T-cell (primary cell): ENCODE measurements at regions not wholly inside any gene's neighbourhood (a gene's known extent, or its start where the extent isn't known, plus 50 kb on each side); places are given as distances from the start of the nearest gene placed in this dataset.

Experiments
- ATAC-seq, 4 experiments: fragments of 200-7000 bp in 3 of 4; fragments of 150-1000 bp in 1 of 4; cut with Tn5 transposase; replicated peaks in 1 of 4; 1 replicate in 3 of 4; 2 replicates in 1 of 4; pipeline ENCODE4 v1.10.0; 2021; ENCODE audit warnings: moderate library complexity in 3 of 4, mild to moderate bottlenecking in 2 of 4, moderate number of reproducible peaks in 1 of 4
- CTCF ChIA-PET, 2 donors: fragments of 300-600 bp; sonication (Branson Sonifier 250); formaldehyde crosslinking; loops; one replicate each; lab custom pipeline; 2022; ENCODE audit warnings: antibody characterized with exemption in 2 of 2; lab: Charles Lee
- POLR2A ChIA-PET, 2 donors: fragments of 300-600 bp; sonication (Branson Sonifier 250); formaldehyde crosslinking; loops; one replicate each; lab custom pipeline; 2022; ENCODE audit warnings: antibody characterized with exemption in 2 of 2; lab: Charles Lee
- DNase-seq, 35 experiments: peaks; one replicate each; pipeline versions ENCODE4 v3.0.0 to v3.0.0-alpha.2; 2013 to 2023
- H3K27ac ChIP-seq: one replicate; pipeline ENCODE4 v1.5.1; 2013; ENCODE audit warnings: low read length
- H3K27me3 ChIP-seq, 2 experiments: replicated peaks in 1 of 2; 1 replicate in 1 of 2; 2 replicates in 1 of 2; pipeline versions ENCODE4 v1.6.1 to v1.7.0; 2013; ENCODE audit warnings: low read length in 1 of 2, mixed read lengths in 1 of 2; ENCODE audit not compliant: control insufficient read depth in 2 of 2, insufficient read depth in 2 of 2; ENCODE audit errors: extremely low read depth in 1 of 2
- H3K36me3 ChIP-seq, 2 donors: 1 replicate in 1 of 2; 2 replicates in 1 of 2; pipeline versions ENCODE4 v1.6.1 to v1.7.0; 2013; ENCODE audit warnings: low read length in 1 of 2; ENCODE audit not compliant: control insufficient read depth in 2 of 2, insufficient read depth in 1 of 2; ENCODE audit errors: extremely low read depth in 1 of 2
- H3K4me1 ChIP-seq, 2 experiments: 1 replicate in 1 of 2; 2 replicates in 1 of 2; pipeline versions ENCODE4 v1.6.1 to v1.7.0; 2013; ENCODE audit warnings: low read length in 2 of 2, mixed read lengths in 1 of 2; ENCODE audit not compliant: insufficient read depth in 2 of 2, control insufficient read depth in 1 of 2; ENCODE audit errors: extremely low read depth in 1 of 2
- H3K4me3 ChIP-seq, 2 donors: 1 replicate in 1 of 2; 2 replicates in 1 of 2; pipeline versions ENCODE4 v1.5.1 to v1.7.0; 2013; ENCODE audit warnings: mild to moderate bottlenecking in 2 of 2, low read length in 1 of 2, moderate library complexity in 1 of 2; ENCODE audit not compliant: control insufficient read depth in 1 of 2; ENCODE audit errors: extremely low read depth in 1 of 2
- H3K9me3 ChIP-seq: 2 replicates; pipeline ENCODE4 v1.7.0; 2013
- H3K27ac Mint-ChIP-seq, 2 donors: one replicate each; pipeline ENCODE4 v1.8.0; 2020 to 2021; ENCODE audit warnings: mild to moderate bottlenecking in 2 of 2, mixed read lengths in 2 of 2
- H3K27me3 Mint-ChIP-seq, 2 donors: one replicate each; pipeline ENCODE4 v1.8.0; 2021 to 2022; ENCODE audit warnings: mixed read lengths in 2 of 2
- H3K36me3 Mint-ChIP-seq: one replicate; pipeline ENCODE4 v1.8.0; 2021; ENCODE audit warnings: mixed read lengths
- H3K4me1 Mint-ChIP-seq, 3 donors: one replicate each; pipeline ENCODE4 v1.8.0; 2020 to 2022; ENCODE audit warnings: mixed read lengths in 3 of 3, mild to moderate bottlenecking in 1 of 3
- H3K4me3 Mint-ChIP-seq, 3 donors: one replicate each; pipeline ENCODE4 v1.8.0; 2020 to 2022; ENCODE audit warnings: mild to moderate bottlenecking in 3 of 3, mixed read lengths in 3 of 3, moderate library complexity in 3 of 3
- H3K9me3 Mint-ChIP-seq, 3 donors: one replicate each; pipeline ENCODE4 v1.8.0; 2020 to 2022; ENCODE audit warnings: mixed read lengths in 3 of 3
- WGBS: methylation state at CpG from one replicate; pipeline ENCODE4 v1.1.5; 2013; ENCODE audit warnings: missing lambda C conversion rate; ENCODE audit not compliant: insufficient coverage; 5-methylcytosine and 5-hydroxymethylcytosine counted together

- no peaks in the 10 kb centered on the region for H3K36me3 ChIP-seq
- Mint-ChIP-seq H3K27ac (no peak overlapping the region), H3K4me3 (no peak overlapping the region), H3K27me3 (no peaks in the 10 kb centered on the region), H3K4me1 (no peaks in the 10 kb centered on the region), H3K36me3 (no peaks in the 10 kb centered on the region), H3K9me3 (peaks cover 2 to 7% (median 5%) of the 10 kb centered on the region in 3 donors)
- H3K4me3 ChIP-seq, result no peak overlapping the region
- ChIA-PET CTCF (no interaction called here), POLR2A (no interaction called here)
- DNase-seq (no peak), ATAC-seq (no peak)
- H3K27me3 ChIP-seq, result no peaks in the 10 kb centered on the region
- no CpG with 5 or more reads among the region's 1 CpG for WGBS
- no peaks in the 10 kb centered on the region for H3K9me3 ChIP-seq
- H3K27ac ChIP-seq, result no peak overlapping the region
- no peaks in the 10 kb centered on the region for H3K4me1 ChIP-seq
Measured at GRCh38 chrX:145623453-145623852, 194.2 kb upstream of the SLITRK2 start.

GRCh38 chrX:145630081-145630480, 187.5 kb upstream of the SLITRK2 start:
- Mint-ChIP-seq H3K9me3 (peaks cover 0 to 4% (median 0%) of the 10 kb centered on the region in 3 donors), H3K36me3 (no peaks in the 10 kb centered on the region), H3K27me3 (no peaks in the 10 kb centered on the region), H3K27ac (no peak overlapping the region), H3K4me1 (no peaks in the 10 kb centered on the region), H3K4me3 (no peak overlapping the region)
- no peak overlapping the region for H3K4me3 ChIP-seq
- 87% methylated on average over 19 of the region's 21 CpGs for WGBS
- CTCF ChIA-PET, result no interaction called here
- no peaks in the 10 kb centered on the region for H3K4me1 ChIP-seq
- no peaks in the 10 kb centered on the region for H3K36me3 ChIP-seq
- POLR2A ChIA-PET, result no interaction called here
- H3K27me3 ChIP-seq, result no peaks in the 10 kb centered on the region
- no peak for DNase-seq
- no peaks in the 10 kb centered on the region for H3K9me3 ChIP-seq
- no peak for ATAC-seq
- no peak overlapping the region for H3K27ac ChIP-seq

- Mint-ChIP-seq H3K27ac (no peak overlapping the region), H3K36me3 (no peaks in the 10 kb centered on the region), H3K9me3 (peaks cover 0 to 4% (median 0%) of the 10 kb centered on the region in 3 donors), H3K4me3 (no peak overlapping the region), H3K4me1 (no peaks in the 10 kb centered on the region), H3K27me3 (no peaks in the 10 kb centered on the region)
- no peaks in the 10 kb centered on the region for H3K9me3 ChIP-seq
- no peaks in the 10 kb centered on the region for H3K36me3 ChIP-seq
- ATAC-seq, result no peak
- no peak overlapping the region for H3K4me3 ChIP-seq
- ChIA-PET POLR2A (no interaction called here), CTCF (no interaction called here)
- H3K4me1 ChIP-seq, result no peaks in the 10 kb centered on the region
- no peak overlapping the region for H3K27ac ChIP-seq
- 94% methylated on average over 21 of the region's 40 CpGs for WGBS
- no peaks in the 10 kb centered on the region for H3K27me3 ChIP-seq
- no peak for DNase-seq
Measured at GRCh38 chrX:145630806-145631435, 186.7 kb upstream of the SLITRK2 start.

- Histone ChIP-seq H3K4me1 (no peaks in the 10 kb centered on the region), H3K9me3 (no peaks in the 10 kb centered on the region), H3K27ac (no peak overlapping the region), H3K4me3 (no peak overlapping the region), H3K27me3 (no peaks in the 10 kb centered on the region), H3K36me3 (no peaks in the 10 kb centered on the region)
- no peak overlapping the region for H3K27ac Mint-ChIP-seq
- no peak for ATAC-seq
- no peak overlapping the region for H3K4me3 Mint-ChIP-seq
- 97% methylated on average over 6 of the region's 29 CpGs for WGBS
- no peaks in the 10 kb centered on the region for H3K4me1 Mint-ChIP-seq
- no peaks in the 10 kb centered on the region for H3K36me3 Mint-ChIP-seq
- no peaks in the 10 kb centered on the region for H3K27me3 Mint-ChIP-seq
- POLR2A ChIA-PET, result no interaction called here
- CTCF ChIA-PET, result no interaction called here
- peaks cover 0 to 4% (median 0%) of the 10 kb centered on the region in 3 donors for H3K9me3 Mint-ChIP-seq
- no peak for DNase-seq
Measured at GRCh38 chrX:145631461-145631951, 186.1 kb upstream of the SLITRK2 start.

- Mint-ChIP-seq H3K27ac (no peak overlapping the region), H3K4me3 (no peak overlapping the region), H3K36me3 (no peaks in the 10 kb centered on the region), H3K27me3 (peaks cover 0 to 4% of the 10 kb centered on the region in 2 donors), H3K4me1 (no peaks in the 10 kb centered on the region), H3K9me3 (peaks cover 0 to 3% (median 0%) of the 10 kb centered on the region in 3 donors)
- Histone ChIP-seq H3K4me3 (no peak overlapping the region), H3K27ac (no peak overlapping the region), H3K36me3 (no peaks in the 10 kb centered on the region), H3K27me3 (no peaks in the 10 kb centered on the region), H3K9me3 (peaks cover 2% of the 10 kb centered on the region), H3K4me1 (no peaks in the 10 kb centered on the region)
- ATAC-seq (no peak), DNase-seq (no peak)
- WGBS, result no CpG with 5 or more reads among the region's 5 CpGs
- ChIA-PET POLR2A (no interaction called here), CTCF (no interaction called here)
Measured at GRCh38 chrX:145654486-145654885, 163.1 kb upstream of the SLITRK2 start.

GRCh38 chrX:145673841-145674240, 143.8 kb upstream of the SLITRK2 start:
- no peak overlapping the region for H3K4me3 Mint-ChIP-seq
- H3K4me3 ChIP-seq, result no peak overlapping the region
- ChIA-PET CTCF (no interaction called here), POLR2A (no interaction called here)
- WGBS, result 100% methylated on average over 3 of the region's 4 CpGs
- no peaks in the 10 kb centered on the region for H3K36me3 Mint-ChIP-seq
- H3K27ac Mint-ChIP-seq, result no peak overlapping the region
- no peaks in the 10 kb centered on the region for H3K4me1 ChIP-seq
- no peaks in the 10 kb centered on the region for H3K36me3 ChIP-seq
- H3K9me3 Mint-ChIP-seq, result no peaks in the 10 kb centered on the region
- no peak for DNase-seq
- ATAC-seq, result no peak
- no peaks in the 10 kb centered on the region for H3K9me3 ChIP-seq
- H3K27ac ChIP-seq, result no peak overlapping the region
- H3K27me3 Mint-ChIP-seq, result peaks cover 0 to 3% of the 10 kb centered on the region in 2 donors
- H3K27me3 ChIP-seq, result no peaks in the 10 kb centered on the region
- no peaks in the 10 kb centered on the region for H3K4me1 Mint-ChIP-seq
